ENCODE measurements at regions not wholly inside any gene's neighbourhood (a gene's known extent, or its start where the extent isn't known, plus 50 kb on each side); places are given as distances from the start of the nearest gene placed in this dataset.
"Not testable (repeated sequence)": the region's sequence is repeated elsewhere in the genome, so short reads cannot be mapped to it uniquely, and the experiment has no call there.

- DNase-seq; ATAC-seq; H3K4me3 ChIP-seq (ENCODE audit: low read length); H3K4me1 ChIP-seq (ENCODE audit: control insufficient read depth, insufficient read depth, low read length); H3K27me3 ChIP-seq (ENCODE audit: control insufficient read depth, insufficient read depth); intact Hi-C loops (cut with DNase I); H3K9me3 ChIP-seq (ENCODE audit: control insufficient read depth, low read length); H3K27ac ChIP-seq (ENCODE audit: low read length): not testable (repeated sequence)
- WGBS, result 47% methylated on average over 5 of the region's 5 CpGs
Measured at GRCh38 chr21:9874136-9874535, 647.2 kb upstream of the TPTE start.

- H3K4me3 ChIP-seq (ENCODE audit: low read length); intact Hi-C loops (cut with DNase I); H3K27me3 ChIP-seq (ENCODE audit: control insufficient read depth, insufficient read depth); H3K27ac ChIP-seq (ENCODE audit: low read length); H3K9me3 ChIP-seq (ENCODE audit: control insufficient read depth, low read length); ATAC-seq; H3K4me1 ChIP-seq (ENCODE audit: control insufficient read depth, insufficient read depth, low read length): not testable (repeated sequence)
- DNase-seq, result peak in 1 of 3 donors; percentile 26
- 54% methylated on average over 4 of the region's 4 CpGs for WGBS
Measured at GRCh38 chr21:9881430-9881829, 640.0 kb upstream of the TPTE start.

- H3K9me3 ChIP-seq (ENCODE audit: control insufficient read depth, low read length); H3K4me1 ChIP-seq (ENCODE audit: control insufficient read depth, insufficient read depth, low read length); DNase-seq; intact Hi-C loops (cut with DNase I); H3K27me3 ChIP-seq (ENCODE audit: control insufficient read depth, insufficient read depth); H3K4me3 ChIP-seq (ENCODE audit: low read length); H3K27ac ChIP-seq (ENCODE audit: low read length): not testable (repeated sequence)
- WGBS, result 20% methylated on average over 2 of the region's 2 CpGs
- peak; percentile 66 to 74 for ATAC-seq
Measured at GRCh38 chr21:9883047-9883446, 638.3 kb upstream of the TPTE start.

DNA sequence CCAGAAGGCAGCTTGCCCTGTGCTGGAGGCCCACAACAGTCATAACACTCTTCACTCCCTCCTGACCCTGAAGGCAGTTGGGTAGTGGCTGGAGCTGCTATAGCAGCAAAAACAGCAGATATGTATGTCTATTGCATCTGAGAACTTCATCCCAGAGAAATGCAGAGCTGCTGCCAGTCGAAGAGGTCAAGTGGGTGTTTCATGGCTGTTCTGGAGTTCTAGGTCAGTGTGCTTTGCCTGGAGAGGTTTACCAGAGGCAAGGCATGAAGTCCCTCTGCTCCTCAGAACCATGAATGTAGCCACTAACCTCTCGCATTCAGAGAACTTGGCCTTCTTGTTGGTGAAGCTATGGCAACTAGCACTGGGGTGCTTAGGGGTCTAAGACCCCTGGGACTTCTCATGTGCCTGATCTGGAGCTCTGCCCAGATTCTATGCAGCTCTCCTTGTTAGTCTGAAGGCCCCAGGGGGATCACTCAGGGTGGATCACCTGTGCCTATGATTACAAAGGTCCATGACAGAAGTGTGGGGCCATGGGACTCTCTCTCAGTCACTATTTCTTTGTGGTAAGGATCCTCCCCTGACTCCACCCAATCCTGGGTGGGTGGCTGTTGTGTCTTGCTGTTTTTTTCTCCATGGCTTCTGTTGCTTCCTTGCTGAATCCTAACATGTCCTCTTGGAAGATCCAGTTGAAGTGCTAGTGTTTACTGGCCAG is 637.7 kb upstream of the TPTE start:
- H3K9me3 ChIP-seq (ENCODE audit: control insufficient read depth, low read length); ATAC-seq; DNase-seq; H3K4me3 ChIP-seq (ENCODE audit: low read length); intact Hi-C loops (cut with DNase I); H3K4me1 ChIP-seq (ENCODE audit: control insufficient read depth, insufficient read depth, low read length); H3K27ac ChIP-seq (ENCODE audit: low read length); H3K27me3 ChIP-seq (ENCODE audit: control insufficient read depth, insufficient read depth): not testable (repeated sequence)
- WGBS, result 44% methylated on average over 2 of the region's 2 CpGs

- WGBS, result 47% methylated on average over 6 of the region's 6 CpGs
- not testable (repeated sequence) for ATAC-seq
Measured at GRCh38 chr21:9888500-9888899, 632.9 kb upstream of the TPTE start.

DNA sequence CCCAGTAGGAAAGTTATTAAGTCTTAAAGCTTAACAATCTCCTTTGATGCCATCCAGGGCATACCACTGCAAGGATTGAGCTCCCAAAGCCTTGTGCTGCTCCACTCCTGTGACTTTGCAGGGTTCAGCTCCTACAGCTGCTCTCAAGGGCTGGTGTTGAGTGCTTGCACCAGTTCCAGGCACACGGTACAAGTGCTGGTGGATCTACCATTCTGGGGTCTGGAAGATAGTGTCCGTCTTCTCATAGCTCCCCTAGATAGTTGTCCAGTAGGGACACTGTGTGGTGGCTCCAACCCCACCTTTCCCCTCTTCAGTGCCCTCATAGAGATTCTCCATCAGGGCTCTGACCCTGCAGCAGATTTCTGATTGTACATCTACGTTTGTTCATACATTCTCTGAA is 617.8 kb upstream of the TPTE start:
- ATAC-seq; DNase-seq; H3K4me3 ChIP-seq (ENCODE audit: low read length); H3K27ac ChIP-seq (ENCODE audit: low read length); H3K4me1 ChIP-seq (ENCODE audit: control insufficient read depth, insufficient read depth, low read length); H3K9me3 ChIP-seq (ENCODE audit: control insufficient read depth, low read length); intact Hi-C loops (cut with DNase I); H3K27me3 ChIP-seq (ENCODE audit: control insufficient read depth, insufficient read depth): not testable (repeated sequence)
- 43% methylated on average over 3 of the region's 3 CpGs for WGBS

More at GRCh38 chr21:9888500-9888899, 632.9 kb upstream of the TPTE start:
- H3K4me1 ChIP-seq (ENCODE audit: control insufficient read depth, insufficient read depth, low read length); H3K4me3 ChIP-seq (ENCODE audit: low read length); H3K27me3 ChIP-seq (ENCODE audit: control insufficient read depth, insufficient read depth); H3K27ac ChIP-seq (ENCODE audit: low read length); intact Hi-C loops (cut with DNase I); DNase-seq; H3K9me3 ChIP-seq (ENCODE audit: control insufficient read depth, low read length): not testable (repeated sequence)

DNA sequence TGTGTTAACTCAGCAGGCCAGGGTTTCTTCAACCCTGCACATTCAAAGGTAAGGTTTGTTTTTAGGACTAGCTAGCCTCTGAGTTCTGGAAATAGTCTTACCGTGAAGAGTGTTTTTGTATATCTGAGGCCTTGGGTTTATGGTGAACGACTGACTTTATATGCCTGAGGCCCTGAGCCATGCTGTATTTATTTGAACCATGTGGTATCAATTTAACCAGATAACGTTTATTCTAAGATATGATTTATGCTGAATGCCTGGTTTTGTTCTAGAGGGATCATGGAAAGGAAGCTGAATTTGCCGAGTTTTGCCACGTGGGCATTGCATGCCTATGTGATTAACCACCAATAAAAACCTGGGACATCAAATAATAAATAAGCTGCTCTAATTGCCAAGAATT is 607.2 kb upstream of the TPTE start:
- intact Hi-C loops (cut with DNase I); ATAC-seq; H3K4me1 ChIP-seq (ENCODE audit: control insufficient read depth, insufficient read depth, low read length); H3K27ac ChIP-seq (ENCODE audit: low read length); DNase-seq; H3K4me3 ChIP-seq (ENCODE audit: low read length); H3K9me3 ChIP-seq (ENCODE audit: control insufficient read depth, low read length); H3K27me3 ChIP-seq (ENCODE audit: control insufficient read depth, insufficient read depth): not testable (repeated sequence)
- 32% methylated on average over 5 of the region's 5 CpGs for WGBS

DNA sequence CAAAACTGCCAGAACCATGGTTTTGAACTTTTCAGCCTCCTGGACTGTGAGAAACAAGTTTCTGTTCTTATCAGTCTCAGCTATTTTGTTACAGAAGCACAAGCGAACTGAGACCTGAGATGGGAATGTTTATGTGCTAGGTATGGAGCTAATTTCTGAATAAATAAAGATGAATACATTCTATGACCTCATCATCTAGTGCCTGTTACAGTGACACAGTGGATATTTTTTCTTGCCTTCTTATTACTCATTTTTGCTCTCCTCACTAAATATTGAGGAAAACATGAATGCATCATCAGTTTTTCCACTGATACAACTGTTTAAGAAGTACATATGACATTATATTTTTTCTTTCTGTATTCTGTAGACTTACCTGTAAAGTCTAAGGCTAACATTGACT is 601.9 kb upstream of the TPTE start:
- intact Hi-C loops (cut with DNase I); DNase-seq; H3K4me1 ChIP-seq (ENCODE audit: control insufficient read depth, insufficient read depth, low read length); H3K27ac ChIP-seq (ENCODE audit: low read length); H3K9me3 ChIP-seq (ENCODE audit: control insufficient read depth, low read length); H3K4me3 ChIP-seq (ENCODE audit: low read length); H3K27me3 ChIP-seq (ENCODE audit: control insufficient read depth, insufficient read depth); ATAC-seq: not testable (repeated sequence)
- 27% methylated on average over 1 of the region's 1 CpG for WGBS

DNA sequence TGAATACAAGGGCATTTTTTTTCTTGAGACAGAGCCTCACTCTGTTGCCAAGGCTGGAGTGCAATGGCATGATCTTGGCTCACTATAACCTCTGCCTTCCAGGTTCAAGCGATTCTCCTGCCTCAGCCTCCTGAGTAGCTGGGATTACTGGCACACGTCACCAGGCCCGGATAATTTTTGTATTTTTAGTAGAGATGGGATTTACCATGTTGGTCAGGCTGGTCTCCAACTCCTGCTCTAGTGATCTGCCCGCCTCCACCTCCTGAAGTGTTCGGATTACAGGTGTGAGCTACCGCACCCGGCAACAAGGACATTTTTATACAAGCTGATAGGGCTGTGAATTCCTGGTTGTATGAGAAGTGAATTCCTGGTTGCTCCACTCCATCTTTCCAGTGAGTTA is 577.7 kb upstream of the TPTE start:
- H3K4me3 ChIP-seq (ENCODE audit: low read length); H3K9me3 ChIP-seq (ENCODE audit: control insufficient read depth, low read length); DNase-seq; intact Hi-C loops (cut with DNase I); H3K27me3 ChIP-seq (ENCODE audit: control insufficient read depth, insufficient read depth); H3K27ac ChIP-seq (ENCODE audit: low read length); ATAC-seq; H3K4me1 ChIP-seq (ENCODE audit: control insufficient read depth, insufficient read depth, low read length): not testable (repeated sequence)
- 62% methylated on average over 7 of the region's 7 CpGs for WGBS

- WGBS, result 12% methylated on average over 1 of the region's 1 CpG
- ATAC-seq; H3K9me3 ChIP-seq (ENCODE audit: control insufficient read depth, low read length); DNase-seq; H3K27ac ChIP-seq (ENCODE audit: low read length); intact Hi-C loops (cut with DNase I); H3K27me3 ChIP-seq (ENCODE audit: control insufficient read depth, insufficient read depth); H3K4me1 ChIP-seq (ENCODE audit: control insufficient read depth, insufficient read depth, low read length); H3K4me3 ChIP-seq (ENCODE audit: low read length): not testable (repeated sequence)
Measured at GRCh38 chr21:9946057-9946456, 575.3 kb upstream of the TPTE start.

GRCh38 chr21:9949510-9950289 is 571.7 kb upstream of the TPTE start:
- H3K4me1 ChIP-seq (ENCODE audit: control insufficient read depth, insufficient read depth, low read length), result not testable (repeated sequence)

More at GRCh38 chr21:9949510-9950289, 571.7 kb upstream of the TPTE start:
- H3K27me3 ChIP-seq (ENCODE audit: control insufficient read depth, insufficient read depth); ATAC-seq; H3K27ac ChIP-seq (ENCODE audit: low read length); DNase-seq; intact Hi-C loops (cut with DNase I); H3K4me3 ChIP-seq (ENCODE audit: low read length); H3K9me3 ChIP-seq (ENCODE audit: control insufficient read depth, low read length): not testable (repeated sequence)
- WGBS, result 46% methylated on average over 8 of the region's 8 CpGs

All from right cardiac atrium (tissue), 5 donors.